ENCODE measurements at regions not wholly inside any gene's neighbourhood (a gene's known extent, or its start where the extent isn't known, plus 50 kb on each side); places are given as distances from the start of the nearest gene placed in this dataset.
"Not testable (repeated sequence)": the region's sequence is repeated elsewhere in the genome, so short reads cannot be mapped to it uniquely, and the experiment has no call there.

DNA sequence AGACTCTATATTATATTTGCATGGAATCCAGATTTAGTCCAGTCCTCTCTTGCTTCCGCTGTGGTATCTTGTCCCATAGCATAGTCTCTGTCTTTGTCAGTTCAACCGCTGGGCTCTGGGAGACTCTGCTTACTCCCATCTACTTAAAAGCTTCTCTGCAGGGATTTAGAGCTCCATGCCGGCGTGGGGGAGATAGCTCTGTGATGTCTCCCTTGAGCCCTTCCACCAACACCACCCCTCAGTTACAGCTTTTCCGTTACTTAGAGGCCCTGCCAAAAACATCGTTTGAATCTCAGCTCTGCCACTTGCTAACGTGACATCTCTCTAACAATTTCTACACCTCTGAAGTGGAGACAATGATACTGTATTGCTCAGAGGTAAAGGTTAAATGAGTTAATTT, 306.1 kb upstream of the ZNF608 start:
- DNase-seq, result no peak

DNA sequence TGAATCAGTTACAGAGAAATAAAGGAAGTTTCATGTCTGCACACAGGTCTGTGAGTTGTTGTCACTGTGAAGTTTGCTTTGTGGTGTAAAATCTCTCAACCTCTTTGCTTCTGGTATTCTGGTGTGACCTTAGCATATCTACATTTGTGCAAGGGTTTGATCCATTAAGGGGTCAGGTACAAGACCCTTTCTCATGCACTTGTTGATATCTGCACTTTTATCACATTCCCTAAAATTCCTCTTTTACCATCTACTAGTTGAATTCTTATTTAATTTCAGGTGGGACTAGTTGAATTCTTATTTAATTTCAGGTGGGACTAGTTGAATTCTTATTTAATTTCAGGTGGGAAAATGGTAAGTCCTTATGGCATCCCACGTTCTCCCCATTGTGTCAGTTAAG, 306.7 kb upstream of the ZNF608 start:
- DNase-seq, result no peak

DNA sequence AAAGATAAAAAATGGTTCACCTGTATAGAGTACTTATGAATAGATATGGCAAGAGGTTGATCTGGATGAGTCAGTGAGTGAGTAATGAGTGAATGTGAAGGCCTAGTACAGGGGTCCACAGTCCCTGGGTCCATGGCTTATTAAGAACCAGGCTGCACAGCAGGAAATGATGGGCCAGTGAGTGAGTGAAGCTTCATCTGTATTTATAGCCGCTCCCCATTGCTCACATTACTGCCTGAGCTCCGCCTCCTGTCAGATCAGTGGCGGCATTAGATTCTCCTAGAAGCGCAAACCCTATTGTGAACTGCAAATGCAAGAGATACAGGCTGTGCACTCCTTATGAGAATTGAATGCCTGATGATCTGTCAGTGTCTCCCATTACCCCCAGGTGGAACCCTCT, 307.7 kb upstream of the ZNF608 start:
- no peak for DNase-seq

DNA sequence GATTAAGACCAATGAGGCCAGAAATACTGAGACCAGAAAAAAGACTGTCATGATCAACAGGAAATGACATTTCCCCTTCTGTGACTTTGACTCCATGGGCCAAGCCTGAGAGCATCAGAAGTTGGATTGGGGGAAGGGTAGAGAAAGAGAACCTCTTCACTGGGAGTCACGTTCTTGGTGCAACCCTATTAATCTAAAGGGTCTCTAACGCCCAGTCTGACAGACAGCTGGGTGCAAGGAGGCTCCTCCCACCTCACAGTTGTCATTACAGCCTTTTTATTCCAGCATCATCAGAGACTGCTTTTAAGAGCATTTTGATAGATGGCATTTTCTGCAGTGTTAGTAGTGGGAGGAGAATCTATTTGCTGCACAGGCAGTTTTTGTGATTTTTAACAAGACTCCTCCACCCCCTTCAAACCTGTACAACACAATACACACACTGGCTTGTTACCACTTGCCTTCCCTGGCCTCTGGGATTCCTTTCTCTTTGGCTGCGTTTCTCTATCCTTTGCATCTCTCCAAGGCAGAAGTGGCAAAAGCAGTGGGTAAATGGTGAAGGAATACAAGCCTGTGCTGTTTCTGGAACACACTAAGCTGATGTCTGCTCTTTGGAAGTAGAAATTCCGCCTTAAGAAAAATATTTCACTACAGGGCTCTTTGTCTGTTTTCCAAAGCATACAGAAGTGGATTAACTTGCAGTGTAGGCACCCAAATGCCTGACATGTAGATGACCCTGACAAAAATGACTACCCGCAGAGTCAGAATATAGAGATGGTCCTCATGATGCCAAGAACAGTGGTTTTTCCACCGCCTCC, 310.4 kb upstream of the ZNF608 start:
- DNase-seq, result no peak

DNA sequence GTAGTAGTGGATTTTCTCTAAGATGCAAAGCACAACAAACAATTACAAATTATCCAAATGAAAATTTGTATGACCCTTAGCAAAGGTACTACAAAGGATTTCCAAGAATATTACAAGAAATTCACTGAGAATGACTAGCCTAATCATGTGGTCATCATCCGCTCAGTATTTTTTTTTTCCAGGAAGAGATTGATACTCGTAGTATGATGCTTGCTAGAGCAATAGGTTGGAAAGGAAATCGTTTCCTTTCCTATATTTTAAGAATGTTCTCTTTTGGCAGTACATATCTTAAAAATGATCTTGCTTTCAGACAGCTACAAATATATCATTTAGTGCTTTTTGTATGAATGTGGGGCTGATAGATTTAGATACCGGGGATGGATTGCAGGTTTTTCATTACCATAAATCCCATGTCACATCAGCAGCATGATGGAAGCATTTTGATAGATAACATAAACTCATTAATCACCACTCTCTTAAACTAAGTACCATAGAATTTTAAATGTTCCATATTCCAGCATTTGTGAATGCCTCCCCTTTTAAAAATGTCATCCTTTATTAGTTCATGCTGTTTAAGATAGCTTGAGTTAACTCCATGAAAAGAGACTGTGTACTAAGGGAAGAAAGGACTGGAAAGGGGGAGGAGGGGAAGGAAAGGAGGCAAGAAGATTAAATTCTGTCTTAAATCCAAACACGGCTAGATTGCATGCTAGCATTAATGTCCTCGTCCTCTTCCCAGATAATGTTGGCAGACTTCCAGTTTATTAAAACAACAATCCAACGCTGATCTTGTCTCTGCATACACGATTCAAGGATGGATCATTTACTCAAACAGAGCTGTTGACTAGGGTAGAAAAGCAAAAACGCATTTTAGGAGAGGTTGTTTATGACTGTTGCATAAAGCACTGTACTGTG, 311.7 kb upstream of the ZNF608 start:
- no peak for DNase-seq

DNA sequence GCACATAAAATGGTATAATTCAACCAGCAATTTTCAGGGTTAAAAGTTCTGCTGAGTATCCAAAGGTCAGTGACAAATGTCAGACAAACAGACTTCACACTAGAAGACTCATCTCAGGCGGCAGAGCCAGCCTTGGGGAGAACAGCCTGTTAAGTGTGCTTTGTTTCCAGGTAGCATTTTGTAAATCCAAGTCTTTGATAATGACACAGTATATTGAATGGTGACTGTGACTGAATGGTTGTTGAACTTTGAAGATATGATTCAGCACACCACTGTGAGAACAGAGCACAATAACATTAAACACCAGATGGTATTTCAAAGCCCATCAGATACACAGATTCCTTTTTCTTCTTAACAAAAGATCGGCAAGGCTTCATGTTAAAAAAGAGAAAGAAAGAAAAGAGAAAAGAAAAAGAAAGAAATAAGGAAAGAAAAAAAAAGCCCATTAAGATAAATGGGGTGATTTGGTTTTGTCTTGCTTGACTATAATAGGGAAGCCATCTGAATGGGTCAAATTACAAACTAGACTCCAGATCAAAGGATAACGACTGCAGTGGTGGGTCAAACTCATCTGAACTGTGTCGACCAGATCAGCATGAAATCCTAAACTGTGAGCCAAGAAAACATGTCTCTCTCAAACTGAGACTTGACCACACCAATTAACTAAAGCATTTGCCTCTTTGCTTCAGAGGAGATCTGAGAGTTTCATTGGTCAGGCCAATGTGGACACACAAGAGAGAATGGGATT, 313.0 kb upstream of the ZNF608 start:
- no peak for DNase-seq

DNA sequence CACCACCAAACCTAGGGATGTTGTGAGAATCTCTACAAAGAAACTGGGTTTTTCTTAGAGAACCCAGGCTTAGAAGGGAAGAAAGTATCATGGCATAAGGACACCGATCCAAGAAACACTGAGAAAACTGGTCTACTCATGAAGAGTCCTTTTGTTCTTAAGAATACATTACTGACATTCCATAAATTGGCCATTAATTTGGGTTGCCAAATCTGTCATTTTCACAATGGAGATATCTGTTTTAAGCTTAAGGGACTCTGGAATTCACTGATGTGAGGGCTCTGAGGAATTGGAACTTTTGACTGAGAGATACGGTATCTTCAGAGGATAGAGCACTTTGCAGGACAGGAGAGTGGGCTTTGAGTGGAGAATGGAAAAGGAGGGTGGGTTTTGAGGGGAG, 315.3 kb upstream of the ZNF608 start:
- no peak for DNase-seq

DNA sequence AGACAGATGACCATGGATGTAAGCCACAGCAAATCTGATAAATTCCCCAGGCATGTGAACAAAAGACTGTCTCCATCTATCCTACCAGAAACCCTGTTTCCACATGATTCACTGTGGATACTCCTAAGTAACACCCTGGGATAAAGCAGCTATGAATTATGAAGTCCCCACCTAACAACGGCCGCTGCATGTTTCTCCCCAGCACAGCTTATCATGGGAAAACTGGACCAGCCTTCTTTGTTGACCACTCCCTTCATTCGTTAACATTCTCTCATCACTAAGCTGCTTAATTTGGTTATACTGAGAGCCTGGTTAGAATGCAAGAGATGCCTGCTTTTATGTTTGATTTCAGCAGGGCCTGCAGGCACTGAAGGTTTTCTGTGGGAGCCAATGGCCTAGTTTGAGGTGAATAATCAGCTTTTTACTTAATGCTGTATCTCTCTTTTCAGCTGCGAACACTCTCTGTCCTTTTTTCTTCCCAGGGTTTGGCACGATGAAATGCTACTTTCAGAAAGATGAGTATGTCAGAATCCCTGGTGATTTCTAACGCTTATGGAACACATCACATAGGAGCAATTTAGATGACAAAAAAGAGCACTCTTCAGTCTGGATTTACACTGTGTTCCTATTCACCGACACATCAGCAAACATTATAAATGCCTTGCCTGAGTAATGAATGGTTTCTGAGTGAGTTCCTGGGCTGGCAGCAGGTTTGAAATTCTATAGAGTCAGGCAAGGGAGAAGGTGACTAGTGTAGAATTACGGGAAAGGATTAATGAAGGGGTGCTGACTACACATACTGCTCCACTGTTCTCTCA, 318.4 kb upstream of the ZNF608 start:
- DNase-seq, result no peak

DNA sequence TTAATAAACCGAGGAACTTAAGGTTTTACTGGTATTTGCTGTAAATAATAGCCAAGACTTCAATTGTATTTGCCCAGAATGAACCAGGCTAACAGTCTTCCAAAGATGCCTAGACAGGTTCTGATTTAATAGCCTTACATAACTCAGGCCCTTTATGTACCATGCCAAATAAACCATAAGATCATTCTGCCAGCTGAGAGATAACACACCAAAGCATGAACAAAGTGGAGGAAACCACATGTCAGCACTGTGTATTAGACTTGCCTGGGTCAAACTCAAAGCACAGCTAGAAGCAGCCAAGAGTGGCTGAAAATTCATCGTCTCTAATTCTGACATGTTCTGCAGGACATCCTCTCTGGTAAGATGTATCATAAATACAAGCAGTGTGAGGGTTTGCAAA, 319.3 kb upstream of the ZNF608 start:
- DNase-seq, result no peak

DNA sequence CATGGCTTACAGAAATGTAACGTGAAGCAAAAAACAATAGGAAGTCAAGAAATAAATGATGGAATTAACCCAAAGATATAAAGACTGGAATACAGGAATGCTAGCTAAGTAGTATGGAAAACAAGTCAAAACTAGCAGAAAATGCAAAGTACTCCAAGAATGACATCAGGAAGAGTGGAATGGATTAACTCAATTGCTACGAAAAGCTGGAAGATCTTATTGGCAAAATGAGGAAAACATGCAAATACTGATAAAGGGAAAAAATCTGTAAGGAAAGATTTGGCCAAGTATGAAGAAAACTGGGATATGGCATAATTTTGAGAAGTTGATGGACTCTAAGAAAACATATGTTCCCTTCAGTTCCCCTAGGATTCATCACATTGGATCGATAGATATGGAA, 324.5 kb upstream of the ZNF608 start:
- no peak for DNase-seq

DNA sequence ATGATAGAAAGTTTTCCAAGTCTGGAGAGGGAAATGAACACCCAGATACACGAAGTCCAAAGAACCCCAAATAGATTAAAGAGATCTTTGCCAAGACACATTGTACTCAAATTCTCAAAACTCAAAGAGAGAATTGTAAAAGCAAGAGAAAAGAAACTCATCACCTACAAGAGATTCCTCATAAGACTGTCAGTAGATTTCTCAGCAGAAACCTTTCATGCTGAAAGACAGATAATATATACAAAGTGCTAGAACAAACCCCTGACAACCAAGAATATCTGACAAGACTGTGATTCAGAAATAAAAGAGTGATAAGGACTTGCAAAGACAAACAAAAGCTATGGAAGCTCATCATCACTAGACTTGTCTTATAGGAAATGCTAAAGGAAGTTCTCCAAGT, 326.7 kb upstream of the ZNF608 start:
- DNase-seq, result no peak

DNA sequence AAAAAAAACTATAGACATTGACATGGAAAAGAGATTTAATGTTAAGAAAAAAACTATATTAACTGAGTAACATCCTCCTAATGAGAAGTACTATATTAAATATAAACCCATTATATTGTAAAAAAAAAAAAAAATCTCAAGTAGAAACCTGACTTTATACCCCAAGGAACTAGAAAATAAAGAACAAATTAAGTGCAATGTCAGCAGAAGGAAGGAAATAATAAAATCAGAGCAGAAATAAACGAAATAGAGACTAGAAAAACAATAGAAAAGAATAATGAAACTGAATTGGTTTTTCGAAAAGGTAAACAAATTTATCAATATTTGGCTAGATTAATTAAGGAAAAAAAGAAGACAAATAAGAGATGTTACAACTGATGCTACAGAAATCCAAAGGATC, 329.1 kb upstream of the ZNF608 start:
- no peak for DNase-seq

DNA sequence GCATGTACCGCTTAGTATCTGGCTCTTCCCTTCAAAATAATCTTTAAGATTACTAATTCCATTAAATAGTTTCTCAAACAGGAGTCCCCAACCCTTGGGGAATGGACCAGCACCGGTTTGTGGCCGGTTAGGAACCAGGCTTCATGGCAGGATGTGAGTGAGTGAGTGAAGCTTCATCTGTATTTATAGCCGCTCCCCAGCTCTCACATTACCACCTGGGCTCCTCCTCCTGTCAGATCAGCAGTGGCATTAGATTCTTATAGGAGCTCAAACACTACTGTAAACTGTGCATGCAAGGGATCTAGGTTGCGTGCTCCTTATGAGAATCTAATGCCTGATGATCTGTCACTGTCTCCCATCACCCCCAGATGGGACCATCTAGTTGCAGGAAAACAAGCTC, 332.6 kb upstream of the ZNF608 start:
- DNase-seq, result not testable (repeated sequence)

DNA sequence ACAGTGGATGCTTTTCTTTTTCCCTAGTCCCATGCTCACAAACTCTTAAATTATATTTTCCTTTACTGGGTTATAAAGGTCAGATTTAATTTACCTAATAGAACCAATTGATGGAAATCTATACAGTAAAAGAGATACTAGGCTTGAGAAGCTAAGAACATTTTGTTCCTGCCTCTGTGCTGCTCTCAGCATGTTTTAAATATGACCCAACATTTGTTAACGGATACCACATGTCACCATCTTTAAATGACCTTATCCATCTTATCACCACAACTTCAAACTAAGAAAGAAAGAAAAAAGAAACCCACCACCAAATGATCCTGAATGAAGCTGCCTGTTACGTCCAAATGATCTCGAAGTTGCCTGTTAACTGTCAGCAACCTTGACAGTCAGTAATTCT, 334.7 kb upstream of the ZNF608 start:
- no peak for DNase-seq

DNA sequence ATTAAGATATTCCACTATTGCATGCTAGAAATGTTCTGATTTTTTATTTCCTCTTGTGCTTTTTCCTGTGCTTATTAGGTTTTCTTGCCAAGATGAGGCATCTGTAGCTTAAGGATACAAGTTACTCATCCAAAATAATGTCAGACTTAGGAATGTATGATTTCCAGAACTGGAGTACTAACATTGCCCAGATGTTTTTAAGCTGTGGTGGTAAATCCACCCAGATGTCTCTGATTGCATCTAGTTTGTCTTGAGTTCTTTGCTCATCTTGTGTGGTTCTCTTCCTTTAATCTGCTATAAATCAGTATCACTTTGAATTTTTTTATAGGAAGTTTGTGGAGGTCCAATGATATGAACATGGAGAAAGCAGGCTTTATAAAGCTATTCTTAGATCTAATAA, 337.5 kb upstream of the ZNF608 start:
- no peak for DNase-seq

DNA sequence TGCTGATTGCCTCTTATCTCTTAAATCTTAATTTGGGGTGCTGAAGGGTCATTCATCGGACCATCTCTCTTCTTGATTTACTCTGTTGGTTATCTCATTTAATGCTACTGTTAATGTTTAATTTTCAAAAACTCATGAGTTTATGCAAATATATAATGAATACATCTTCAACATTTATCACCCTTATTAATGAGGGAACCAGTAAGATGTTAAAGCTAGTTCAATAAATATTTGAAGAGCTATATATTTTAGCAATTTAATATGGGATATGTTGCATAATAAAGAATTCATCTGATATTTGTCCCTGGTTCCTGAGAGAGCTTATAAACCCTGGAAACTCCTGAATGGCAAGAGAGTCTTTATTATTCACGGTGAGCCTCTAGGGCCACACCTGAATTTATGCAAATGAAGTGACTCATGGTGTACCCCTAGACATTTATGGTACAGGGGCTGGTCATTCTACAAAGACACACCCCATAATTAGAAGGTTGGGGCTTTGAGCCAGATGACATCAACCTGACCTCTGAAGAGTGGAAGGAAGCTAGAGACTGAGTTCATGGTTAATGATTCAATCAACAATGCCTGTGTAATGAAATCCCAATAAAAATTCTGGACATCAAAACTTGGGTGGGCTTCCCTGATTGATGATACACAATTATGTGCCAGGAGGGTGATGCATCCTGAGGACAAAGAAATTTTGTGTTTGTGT, 339.5 kb upstream of the ZNF608 start:
- DNase-seq, result no peak

DNA sequence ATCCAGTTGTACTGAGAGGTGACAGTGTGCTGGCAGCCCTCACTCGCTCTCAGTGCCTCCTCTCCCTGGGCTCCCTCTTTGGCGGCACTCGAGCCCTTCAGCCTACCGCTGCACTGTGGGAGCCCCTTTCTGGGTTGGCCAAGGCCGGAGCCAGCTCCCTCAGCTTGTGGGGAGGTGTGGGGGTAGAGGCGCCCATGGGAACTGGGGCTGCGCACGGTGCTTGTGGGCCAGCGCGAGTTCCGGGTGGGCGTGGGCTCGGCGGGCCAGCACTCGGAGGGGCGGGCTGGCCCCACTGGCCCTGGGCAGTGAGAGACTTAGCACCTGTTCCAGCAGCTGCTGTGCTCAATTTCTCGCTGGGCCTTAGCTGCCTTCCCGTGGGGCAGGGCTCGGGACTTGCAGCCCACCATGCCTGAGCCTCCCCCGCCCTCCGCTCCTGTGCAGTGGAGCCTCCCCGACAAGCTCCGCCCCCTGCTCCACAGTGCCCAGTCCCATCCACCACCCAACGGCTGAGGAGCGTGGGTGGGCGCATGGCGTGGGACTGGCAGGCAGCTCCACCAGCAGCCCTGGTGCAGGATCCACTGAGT, 342.2 kb upstream of the ZNF608 start:
- DNase-seq, result no peak

DNA sequence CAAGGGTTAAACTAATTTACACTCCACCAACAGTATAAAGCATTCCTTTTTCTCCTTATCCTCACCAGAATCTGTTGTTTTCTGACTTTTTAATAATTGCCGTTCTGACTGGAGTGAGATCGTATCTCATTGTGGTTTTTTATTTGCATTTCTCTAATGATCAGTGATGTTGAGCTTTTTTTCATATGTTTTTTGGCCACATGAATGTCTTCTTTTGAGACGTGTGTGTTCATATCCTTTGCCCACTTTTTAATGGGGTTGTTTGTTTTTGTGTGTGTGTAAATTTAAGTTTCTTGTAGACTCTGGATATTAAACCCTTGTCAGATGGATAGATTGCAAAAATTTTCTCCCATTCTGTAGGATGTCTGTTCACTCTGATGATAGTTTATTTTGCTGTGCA, 345.7 kb upstream of the ZNF608 start:
- not testable (repeated sequence) for DNase-seq

DNA sequence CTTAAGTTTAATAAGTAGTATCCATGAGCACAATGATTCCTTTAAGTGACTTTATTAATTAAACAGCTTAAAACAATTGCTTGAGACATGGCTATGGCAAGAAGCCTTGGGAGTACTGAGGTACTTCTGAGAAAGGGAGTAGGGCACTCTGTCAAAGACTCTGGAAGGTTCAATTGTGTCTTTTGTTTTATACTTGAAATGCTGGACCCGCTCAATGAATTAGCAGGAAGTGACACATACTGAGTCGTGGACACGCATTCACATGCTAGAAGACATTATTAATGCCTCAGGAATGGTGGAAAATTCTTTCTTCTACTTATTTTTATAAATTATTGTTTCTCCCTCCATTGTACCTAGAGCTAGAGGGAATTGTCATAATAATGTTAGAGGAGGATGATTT, 347.3 kb upstream of the ZNF608 start:
- no peak for DNase-seq

DNA sequence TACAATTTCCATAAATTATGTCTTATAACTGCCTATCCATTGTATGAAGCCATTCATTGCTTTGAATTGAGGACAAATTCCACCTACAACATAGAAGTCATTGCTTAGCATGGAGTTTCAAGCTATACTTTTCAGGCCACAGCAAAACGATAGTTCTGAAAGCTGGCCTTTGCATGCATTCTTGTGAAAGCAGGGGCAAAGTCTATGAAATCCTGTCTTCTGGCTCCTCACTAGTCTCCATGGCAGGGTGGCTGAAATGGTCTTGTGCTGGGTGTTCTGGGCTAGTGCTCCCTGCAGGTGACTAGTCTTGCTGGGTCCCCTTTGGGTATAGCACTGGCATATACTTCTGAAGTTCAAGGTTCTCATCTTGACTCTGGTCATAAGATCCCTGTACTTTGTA, 353.9 kb upstream of the ZNF608 start:
- no peak for DNase-seq

DNA sequence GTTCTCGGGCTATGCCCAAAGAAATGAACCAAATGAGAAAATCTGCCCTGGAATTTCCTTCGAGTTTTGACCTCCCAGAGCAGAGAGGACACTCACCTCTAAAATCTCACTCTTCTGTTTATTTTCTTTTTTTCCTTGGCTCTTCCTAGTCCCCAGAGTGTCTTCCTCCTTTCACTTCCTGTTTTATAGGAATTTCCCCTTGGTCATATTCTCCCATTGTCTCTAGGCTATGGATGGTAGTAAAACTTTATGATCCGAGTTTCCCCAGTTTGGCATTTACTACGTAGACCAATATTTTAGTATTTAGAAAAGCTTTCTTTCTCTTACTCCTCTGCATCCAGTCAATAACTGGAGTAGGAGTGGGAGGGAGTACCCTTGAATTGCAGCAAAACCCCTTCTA, 354.5 kb upstream of the ZNF608 start:
- DNase-seq, result no peak

DNA sequence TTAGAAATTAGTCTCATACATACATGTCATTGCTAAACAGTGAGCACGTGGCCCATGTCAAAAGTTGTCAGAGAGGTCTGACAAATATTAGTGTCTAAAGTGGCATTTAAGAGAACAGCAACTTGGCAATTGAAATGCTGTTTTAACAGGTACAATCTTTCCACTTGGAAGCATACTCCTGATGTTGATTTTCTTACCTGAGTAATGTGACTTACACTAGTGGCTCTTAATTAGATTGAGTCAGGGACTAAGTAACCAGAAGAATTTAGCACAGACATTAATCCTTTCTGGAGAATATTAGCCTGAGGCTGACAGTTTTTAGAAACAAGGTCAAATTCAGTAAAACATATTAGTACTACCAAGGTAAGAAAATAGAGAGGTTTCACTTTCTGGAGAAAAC, 357.0 kb upstream of the ZNF608 start:
- DNase-seq, result no peak

Data from activated CD4-positive, CD25-positive, alpha-beta regulatory T cell (primary cell).